NCI-H460 (cell line): ENCODE measurements at regions not wholly inside any gene's neighbourhood (a gene's known extent, or its start where the extent isn't known, plus 50 kb on each side); places are given as distances from the start of the nearest gene placed in this dataset.

Source experiments
- DNase-seq: peaks from one replicate; pipeline ENCODE4 v3.0.0-alpha.2; 2016; ENCODE audit warnings: low read depth; ENCODE audit errors: extremely low read depth

DNA sequence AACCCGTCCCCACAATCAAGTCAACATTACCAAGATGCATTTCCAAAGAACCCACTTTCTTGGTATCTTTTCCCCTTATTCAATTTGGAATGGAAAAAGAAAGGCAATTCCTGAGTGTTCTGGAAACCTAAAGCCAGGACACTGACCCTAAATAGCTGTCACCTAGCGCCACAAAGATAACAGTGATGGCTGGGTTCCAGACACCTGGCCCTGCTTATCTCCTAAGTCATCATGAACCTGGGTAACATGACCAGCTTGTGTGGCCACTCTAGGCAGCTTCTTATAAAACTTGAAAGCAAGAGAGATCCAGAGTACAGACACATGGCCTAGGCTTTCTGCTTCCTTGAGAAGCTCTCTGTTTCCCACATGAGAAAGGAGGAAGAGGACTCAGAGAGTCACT lies 95.4 kb downstream of the BOD1L2 start:
- no peak for DNase-seq

DNA sequence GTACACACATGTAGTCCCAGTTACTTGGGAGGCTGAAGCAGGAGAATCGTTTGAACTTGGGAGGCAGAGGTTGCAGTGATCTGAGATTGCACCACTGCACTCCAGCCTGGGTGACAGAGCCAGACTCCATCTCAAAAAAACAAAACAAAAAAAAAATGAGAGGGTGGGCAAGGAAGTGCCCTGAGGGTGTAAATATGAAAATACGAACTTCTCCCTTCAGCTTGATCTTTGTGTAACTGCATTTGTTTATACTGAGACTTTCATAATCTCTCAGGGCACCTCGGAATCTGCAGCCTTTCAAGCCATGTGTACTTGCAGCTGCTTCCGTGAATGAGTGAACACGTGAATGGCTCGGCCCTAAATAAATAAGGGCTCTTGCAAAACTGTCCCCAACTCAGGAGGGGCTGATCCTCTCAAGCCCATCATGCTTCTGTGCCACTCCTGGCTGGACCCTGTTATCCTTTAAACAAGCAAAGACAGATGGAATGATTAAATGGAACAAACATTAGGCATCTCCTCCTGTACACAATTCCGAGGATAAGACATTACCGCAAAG lies 96.8 kb downstream of the BOD1L2 start:
- no peak for DNase-seq

DNA sequence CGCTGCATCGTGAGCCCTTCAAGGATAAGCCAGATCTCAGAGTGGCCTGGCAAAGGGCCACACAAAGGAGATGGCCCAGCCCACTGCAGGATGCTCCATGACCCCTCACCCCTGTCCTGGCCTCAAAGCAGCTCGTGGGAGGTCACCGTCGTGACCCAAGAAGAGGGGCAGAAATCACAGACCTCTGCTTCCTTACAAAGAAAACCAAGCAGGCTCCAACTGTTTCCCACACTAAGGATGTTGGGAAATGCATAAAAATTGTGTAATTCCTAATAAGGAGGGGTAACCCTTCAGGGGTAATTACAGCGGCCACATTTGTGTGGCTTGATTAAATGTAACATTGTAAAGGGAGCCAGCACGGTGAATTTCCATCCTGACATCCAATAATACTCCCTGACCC lies 102.3 kb downstream of the BOD1L2 start:
- no peak for DNase-seq

DNA sequence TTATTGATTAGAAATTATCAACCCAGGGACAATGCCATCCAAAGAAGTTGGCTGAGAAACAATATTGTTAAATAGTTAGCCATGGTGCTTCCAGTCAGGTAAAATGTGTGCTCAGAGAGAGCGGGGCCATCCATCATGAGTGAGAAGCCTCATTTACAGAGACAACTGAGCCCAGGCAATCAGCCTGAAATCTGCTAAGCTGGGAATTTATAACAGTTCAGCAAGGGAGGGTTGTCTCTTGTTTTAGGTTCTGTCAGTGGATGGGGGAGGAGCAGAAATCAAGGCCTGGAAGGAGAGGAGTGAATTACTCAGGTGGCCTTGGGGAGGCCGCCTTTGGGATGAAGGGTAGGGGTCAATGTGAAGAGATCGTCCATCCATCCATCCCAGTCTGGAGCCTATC lies 102.5 kb upstream of the ST8SIA3 start:
- DNase-seq: no peak

DNA sequence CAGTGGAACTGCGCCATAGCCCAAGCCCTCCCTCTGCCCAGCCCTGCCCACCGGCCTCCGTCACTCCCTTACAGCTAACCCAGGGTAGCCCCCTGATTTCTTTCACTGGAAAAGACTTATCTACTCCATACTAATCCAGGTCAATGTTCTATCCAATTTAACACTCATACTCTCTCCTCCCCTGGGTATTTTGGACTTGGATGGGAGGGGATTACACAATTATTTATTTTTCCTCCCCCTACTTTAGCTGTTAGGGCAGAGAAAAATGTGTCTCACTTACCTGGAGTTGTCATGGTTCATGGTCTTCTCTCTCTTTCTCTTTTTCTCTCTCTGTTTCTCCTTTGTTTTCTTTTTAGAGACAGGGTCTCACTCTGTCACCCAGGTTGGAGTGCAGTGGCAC lies 100.6 kb upstream of the ST8SIA3 start:
- DNase-seq: no peak

DNA sequence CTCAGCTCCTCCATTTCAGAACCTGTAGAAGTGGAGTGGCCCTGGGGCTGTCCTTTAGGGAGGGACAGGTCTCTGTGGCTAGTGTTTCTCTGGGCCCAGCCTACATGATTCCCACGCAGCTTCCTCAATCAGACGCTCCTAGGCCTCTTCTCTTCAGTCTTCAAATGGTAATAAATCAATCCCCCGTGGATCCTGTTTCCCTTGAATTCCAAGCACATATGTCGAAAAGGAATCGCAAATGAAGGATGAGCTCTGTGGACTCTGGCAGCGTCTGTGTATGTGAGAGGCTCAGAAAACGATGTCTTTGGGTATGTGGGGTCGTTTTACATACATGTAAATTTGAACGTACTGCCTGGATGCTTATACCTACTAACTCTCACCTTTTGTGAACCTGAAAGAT lies 98.5 kb upstream of the ST8SIA3 start:
- no peak for DNase-seq

DNA sequence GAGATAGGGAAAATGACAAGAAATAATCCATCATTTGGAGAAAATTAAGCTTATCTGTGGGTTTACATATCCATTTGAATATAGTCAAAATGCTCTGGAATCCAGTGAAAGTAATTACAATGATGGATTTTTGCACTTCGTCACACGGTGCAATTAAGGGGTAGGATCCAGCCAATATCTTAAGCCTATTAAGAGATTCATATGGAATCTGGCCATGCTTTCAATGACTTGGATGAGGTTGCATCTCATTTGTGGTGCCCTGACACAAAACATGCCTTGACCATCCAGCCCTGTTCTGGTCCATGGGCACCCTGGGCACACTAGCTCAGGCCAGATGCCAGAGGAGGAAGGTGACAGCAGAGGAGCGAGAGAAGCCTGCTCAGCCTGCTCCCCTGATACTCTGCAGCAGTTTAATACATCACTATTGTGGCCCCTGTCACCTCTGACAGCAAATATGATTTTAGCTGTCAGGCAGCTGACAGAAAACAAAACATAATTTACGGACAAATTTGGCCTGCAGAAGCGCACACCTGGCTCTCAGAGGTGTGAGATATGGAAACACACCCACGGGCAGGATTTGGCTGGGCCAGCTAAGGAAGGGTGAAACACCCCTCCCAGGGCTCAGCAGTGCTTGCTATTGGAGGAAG lies 94.1 kb upstream of the ST8SIA3 start:
- DNase-seq: no peak

DNA sequence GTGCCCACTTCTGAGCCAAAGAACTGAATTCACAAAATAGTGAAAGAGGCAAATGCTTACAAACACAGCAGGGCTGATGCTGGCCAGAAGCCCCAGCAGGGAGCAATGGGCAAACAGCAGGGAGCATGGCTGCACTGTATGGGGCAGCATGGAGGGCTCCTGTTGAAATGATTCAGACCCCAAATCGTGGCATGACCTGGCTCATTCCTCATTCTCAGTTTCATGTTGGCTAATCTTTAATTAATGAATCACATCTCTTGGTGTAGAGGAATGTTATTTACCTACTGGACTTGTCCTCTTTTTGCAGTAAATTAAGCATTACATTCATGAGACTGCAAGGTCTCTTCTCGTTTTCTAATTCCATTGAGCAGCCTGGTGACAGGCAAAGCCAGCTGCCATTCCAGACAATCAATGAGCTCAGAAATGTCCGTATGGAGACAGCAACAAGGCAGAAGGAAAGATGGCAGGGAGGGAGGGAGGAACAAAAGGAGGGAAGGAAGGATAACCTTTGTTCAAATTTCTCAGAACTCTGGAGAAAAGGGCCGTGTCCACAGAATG lies 84.9 kb upstream of the ST8SIA3 start:
- no peak for DNase-seq

DNA sequence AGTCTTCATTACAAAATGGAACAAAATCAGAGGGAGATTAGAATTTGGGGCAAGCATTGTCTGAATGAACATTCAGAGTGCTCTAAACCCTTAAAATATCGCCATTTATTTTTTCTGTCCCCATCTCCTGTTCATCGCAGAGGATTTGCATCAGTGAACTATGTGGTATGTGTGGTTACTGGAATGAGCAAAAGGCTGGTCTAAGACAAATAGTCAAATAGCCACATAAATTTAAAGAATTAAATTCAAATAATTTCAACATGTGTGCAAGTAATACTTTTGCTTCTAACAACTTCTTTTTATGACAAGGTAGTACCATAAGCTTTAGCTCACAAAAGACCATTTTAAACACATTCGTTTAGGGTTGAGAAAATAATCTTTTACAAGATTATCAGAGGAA lies 82.6 kb upstream of the ST8SIA3 start:
- DNase-seq: no peak

DNA sequence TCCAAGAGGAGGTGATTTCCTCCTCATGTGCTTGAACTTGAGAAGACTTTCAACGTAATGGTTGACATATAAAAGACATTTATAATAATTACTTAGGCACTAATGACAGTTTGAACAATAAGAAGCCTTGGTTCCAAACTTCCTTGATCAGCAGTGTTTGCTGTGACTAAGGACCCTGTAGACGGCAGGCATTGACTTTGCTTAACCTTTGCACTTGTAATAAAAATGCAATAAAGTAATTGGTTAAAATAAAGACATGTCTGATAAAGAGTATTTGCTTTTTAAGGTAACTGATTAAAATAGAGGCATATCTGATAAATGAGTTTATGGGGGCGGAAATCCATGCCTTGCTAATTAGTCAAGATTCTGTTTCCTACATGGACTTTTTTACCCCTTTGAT lies 82.2 kb upstream of the ST8SIA3 start:
- DNase-seq: no peak

DNA sequence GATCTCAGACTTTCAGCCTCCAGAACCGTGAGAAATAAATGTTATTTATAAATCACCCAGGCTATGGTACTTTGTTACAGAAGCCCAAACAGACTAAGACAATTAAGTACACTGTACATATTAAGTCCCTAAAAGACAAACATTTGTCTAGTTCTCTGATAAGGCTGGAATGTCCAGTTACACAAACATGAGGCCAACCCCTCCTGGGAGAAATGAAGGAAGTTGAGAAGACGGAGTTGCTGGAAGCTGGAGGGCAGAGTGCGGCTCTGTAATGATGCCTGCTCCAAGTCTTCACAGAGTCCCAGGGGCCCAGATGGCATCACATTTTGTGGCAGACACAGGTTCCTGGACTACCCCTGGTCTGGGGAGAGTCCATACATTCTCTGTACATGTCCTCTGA lies 79.2 kb upstream of the ST8SIA3 start:
- DNase-seq: no peak

DNA sequence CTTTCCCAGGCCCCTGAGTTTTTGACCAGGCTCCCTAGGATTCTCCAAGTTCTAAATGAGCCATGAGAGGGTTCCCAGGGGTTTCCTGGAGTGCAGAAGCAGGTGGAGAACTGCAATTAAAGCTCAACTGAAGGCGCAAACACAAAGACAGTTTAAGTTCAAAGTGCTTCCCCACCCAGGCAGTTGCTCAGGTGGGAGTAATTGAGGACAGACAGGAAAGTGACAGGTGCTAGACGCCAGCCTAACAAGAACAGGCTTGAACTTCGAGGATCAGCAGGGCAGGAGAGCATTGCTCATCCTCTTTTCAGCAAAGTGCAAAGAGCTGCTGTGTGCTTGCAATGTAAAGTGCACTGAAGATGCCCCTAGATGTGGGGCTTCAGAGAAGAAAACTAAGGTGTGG lies 77.2 kb upstream of the ST8SIA3 start:
- no peak for DNase-seq

DNA sequence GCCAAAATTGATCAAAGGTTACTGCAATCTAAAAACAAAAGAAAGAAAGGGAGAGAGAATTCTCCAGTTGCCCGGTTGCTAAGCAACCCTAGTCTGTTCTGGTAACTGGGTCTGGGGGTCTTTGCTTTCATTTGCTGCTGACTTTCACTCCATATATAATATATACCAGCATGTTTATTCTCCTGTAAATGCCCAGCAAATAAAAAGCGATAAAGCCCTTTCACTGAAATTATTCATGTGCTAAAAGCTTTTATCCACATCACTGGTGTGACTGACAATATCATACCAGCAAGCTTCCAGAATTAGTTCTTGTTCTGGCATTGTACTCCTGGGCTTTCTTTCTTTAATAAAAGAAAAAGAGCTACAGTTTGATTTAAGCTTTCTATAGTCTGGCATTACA lies 75.5 kb upstream of the ST8SIA3 start:
- DNase-seq: no peak

DNA sequence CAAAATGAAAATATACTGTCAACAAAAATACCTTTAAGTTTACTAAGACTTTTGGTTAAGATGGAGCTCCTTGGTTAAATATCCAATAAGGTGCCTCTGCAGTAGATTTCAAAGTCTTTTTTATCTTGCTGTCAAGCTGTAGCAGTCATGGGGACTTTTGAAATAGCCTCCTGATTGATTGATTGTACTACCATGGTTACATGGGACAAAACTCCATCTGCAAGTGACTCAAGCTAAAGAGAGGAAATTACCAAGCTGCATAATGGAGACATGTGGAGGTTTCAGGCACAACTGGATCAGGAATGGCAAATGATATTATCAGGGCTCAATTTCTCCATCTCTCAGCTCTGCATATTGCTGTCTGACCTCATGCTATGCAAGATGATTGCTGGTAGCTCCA lies 73.4 kb upstream of the ST8SIA3 start:
- DNase-seq: no peak

DNA sequence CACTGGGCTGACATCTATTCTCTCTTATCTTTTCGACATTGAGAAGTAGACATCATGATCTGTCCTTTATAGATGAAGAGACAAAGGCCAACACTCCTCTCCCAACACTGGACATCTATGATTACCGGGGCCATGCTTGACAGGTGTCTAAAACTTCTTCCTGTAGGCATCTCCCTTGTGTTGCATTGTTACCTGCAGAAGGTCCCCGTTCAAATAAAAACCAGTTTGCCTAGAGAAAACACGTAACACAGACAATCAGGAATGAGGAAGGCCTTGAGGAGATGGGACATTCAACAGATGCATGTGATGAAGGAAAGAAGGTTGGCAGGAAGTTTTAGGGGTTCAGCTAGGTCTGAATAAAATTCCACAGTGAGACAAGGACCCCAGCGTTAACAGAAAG lies 70.8 kb upstream of the ST8SIA3 start:
- no peak for DNase-seq

DNA sequence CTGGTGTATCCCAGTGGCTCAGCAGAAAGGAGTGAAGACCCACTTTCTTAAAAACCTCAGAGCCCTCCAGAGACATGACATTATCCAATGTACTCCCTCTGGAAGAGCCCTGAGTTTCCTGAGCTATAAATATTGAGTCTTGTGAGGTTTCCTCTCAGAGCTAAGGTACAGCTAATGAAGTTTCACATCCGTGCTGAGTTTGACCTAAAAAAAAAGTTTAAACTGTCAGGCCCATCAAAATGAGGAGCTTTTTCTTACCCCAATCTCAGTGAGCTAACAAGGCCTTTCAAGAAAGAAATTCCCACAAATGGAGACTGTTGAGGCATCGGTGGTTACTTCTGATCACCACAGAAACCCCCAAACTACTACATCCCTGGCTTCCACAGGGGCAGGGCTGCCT lies 65.4 kb upstream of the ST8SIA3 start:
- DNase-seq: no peak

DNA sequence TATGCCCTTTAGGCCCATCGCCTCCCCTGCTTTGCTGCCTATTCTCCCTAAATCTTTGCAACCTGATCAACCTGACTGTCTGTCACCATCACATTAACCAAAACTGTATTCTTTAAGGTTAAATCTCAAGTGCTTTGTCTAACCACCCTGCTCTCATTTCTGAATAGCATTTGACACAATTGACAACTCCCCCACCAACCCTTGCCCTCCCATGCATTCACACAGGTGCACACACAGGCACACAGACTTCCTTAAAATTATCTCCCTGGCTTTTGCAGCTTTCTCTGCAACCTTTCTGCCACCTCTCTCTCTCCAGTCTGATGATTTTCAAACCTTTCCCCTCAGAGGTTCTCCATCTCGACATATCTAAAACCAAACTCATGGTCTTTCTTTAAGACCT lies 64.6 kb upstream of the ST8SIA3 start:
- DNase-seq: no peak

DNA sequence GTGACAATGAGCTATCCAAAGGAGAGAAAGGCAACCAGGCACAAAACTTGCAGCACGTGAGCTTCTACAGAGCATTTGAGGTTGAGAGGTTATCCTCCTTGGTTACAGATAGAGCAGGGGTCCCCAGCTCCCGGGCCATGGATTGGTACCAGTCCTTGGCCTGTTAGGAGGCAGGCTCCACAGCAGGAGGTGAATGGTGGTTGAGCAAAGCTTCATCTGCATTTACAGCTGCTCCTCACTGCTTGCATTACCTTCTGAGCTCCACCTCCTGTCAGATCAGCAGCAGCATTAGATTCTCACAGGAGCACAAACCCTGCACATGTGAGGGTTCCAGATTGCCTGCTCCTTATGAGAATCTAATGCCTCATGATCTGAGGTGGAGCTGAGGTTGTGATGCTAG lies 57.8 kb upstream of the ST8SIA3 start:
- DNase-seq: no peak

DNA sequence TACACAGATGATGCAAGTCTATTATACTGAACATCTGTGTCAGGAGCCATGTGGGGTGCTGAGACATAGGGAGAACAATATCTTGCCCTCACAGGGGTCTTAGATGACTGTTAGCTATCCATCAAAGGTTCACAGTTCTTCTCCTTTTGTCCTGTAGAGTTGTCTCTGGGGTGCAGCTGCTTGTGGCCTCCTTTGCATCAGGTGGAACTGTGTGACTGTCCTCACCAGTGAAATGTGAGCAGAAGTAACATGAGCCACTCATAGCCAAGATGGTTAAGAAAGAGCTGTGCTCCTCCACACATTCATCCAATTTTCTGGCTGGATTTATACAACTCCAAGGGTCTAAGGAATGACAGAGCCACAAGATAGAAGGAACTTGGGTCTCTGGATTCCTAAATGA lies 56.0 kb upstream of the ST8SIA3 start:
- no peak for DNase-seq

DNA sequence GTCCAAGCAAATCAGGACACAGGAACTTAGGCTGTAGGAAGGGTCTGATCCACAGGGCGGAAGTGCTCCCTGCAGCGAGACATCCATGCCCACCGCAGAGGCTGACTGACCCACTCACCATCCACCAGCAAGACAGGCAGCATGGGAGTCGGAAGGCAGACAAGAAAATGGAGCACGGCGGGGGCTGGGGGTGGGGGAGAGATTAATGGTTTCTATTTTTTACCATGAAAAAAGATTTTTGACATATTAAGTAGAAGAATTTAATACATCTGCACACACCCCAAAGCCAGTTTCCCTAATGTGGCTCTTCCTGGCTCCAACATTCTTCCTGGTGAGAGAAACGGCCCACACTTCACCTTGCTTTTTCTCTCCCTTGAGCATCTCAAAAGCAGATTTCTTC lies 55.1 kb upstream of the ST8SIA3 start:
- no peak for DNase-seq

DNA sequence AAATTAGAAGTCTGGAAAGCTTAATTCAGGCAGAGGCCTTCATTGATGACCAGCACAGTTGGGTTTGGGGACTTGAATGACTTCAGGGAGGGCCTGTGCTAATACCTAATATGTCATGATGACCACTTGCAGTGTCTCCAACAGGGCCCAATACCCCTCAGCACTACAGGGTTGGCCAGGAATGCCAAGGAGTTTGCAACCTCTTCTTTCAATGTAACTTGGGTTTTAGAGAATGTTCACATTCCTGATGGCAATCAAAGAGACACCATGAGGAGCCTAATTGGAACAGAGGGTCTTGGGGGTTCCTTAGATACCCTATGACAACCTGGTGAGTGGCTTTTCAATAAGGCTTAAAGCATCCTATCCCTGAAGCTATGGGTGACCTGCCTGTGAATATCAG lies 52.4 kb upstream of the ST8SIA3 start:
- no peak for DNase-seq

DNA sequence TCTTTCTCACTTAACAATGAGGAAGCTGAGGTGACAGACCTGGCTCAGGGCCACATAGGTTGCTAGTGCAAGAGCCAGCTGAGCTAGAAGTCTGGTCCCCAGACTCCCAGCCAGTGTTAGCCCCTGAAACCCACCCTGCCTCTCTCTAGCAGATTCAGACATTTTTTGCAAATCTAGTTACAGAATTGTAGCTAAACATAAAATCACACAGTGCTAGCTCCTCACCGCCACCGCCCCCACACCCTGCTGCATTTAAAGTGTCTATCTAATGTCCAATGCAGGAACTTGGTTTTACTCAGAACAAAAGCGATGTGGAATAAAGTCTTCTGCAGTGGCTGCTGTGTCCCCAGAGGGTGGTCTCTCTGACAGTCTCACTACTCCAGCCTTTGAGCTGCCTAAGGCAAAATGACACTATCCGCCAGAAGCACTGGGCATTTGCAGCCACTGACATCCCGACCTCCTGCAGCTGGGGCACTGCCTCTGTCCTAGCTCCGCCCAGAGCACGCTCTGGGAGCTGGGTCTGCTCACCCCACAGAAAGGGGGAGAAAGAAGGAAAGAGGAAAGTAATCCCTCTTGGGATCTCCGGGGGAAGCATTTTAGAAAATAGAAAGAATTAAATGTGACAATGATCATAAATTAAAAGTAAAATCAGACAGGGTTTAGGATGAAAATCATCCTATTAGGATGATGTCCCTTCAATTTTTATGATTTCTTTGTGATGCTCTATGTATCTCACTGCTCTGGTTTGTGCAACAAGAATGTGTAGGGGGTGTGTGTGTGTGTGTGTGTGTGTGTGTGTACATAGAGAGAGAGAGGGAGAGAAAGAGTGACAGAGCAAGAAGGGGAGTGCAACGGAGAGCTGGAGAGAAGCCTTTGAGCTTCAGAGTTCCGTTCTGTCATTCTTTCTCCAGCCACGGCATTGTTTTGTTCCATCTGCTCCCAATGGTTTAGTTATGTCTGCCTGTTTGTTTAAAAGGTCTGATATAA lies 50.5 kb upstream of the ST8SIA3 start:
- DNase-seq: no peak
